ENCODE measurements at regions not wholly inside any gene's neighbourhood (a gene's known extent, or its start where the extent isn't known, plus 50 kb on each side); places are given as distances from the start of the nearest gene placed in this dataset.

DNA sequence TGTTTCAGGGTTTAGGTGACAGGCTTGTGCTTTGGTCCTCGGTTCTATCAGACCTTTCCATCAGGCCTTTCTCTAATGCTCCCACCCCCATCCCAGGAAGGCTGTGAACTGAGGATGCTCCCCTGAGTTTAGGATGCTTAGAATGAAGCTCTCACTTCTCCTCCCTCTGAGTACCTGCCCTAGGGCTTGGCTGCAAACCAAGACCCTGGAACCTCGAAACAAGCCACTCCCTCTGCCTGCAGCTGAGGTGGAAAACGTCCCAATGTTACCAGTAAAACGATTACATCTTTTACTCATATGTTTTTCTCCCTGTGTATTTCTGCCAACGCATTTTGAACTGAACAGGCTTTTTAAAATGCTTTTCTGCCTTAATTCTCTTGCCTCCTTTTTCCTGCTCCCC, 54.5 kb upstream of the BMAL1 start:
- Histone ChIP-seq H3K9me3 (no peaks in the 10 kb centered on the region), H3K27ac (no peak overlapping the region), H3K36me3 (no peaks in the 10 kb centered on the region), H3K27me3 (replicated peaks; ENCODE audit: insufficient read depth) (no peaks in the 10 kb centered on the region), H3K4me3 (no peak overlapping the region), H3K4me1 (replicated peaks) (no peaks in the 10 kb centered on the region)
- 22% methylated on average over 5 of the region's 5 CpGs for WGBS
- DNase-seq (ENCODE audit: low spot score), result no peak
- intact Hi-C loops (cut with DNase I), result no loop called here
- TF ChIP-seq POLR2AphosphoS5 (IDR thresholded peaks at IDR 0.05) (no peak), POLR2A (IDR thresholded peaks at IDR 0.05) (no peak)
- TF ChIP-seq, protein P1, sequence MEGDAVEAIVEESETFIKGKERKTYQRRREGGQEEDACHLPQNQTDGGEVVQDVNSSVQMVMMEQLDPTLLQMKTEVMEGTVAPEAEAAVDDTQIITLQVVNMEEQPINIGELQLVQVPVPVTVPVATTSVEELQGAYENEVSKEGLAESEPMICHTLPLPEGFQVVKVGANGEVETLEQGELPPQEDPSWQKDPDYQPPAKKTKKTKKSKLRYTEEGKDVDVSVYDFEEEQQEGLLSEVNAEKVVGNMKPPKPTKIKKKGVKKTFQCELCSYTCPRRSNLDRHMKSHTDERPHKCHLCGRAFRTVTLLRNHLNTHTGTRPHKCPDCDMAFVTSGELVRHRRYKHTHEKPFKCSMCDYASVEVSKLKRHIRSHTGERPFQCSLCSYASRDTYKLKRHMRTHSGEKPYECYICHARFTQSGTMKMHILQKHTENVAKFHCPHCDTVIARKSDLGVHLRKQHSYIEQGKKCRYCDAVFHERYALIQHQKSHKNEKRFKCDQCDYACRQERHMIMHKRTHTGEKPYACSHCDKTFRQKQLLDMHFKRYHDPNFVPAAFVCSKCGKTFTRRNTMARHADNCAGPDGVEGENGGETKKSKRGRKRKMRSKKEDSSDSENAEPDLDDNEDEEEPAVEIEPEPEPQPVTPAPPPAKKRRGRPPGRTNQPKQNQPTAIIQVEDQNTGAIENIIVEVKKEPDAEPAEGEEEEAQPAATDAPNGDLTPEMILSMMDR (IDR thresholded peaks at IDR 0.05), result no peak

DNA sequence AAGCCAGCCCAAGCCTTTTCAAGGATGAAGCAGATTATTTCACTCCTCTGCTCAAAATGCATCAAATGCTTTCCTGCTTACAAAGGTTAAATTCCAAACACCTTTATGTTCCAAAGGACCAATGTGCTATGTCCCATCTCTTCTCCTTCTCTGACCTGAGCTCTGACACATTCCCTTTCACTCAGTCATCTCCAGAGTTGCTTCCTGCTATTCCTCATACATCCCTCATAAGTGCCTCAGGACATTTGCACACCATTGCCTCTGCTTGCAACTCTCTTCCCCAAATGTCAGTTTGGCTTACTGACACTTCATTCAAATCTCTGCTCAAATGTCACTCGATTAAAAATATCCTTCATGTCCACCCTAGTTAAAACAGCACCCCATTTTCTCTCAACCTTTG, 53.3 kb upstream of the BMAL1 start:
- intact Hi-C loops (cut with DNase I), result no loop called here
- no peaks in the 10 kb centered on the region for H3K36me3 ChIP-seq
- TF ChIP-seq POLR2AphosphoS5 (IDR thresholded peaks at IDR 0.05), result no peak
- TF ChIP-seq, protein P1 (IDR thresholded peaks at IDR 0.05), result no peak
- TF ChIP-seq POLR2A (IDR thresholded peaks at IDR 0.05), result no peak
- no peaks in the 10 kb centered on the region for H3K9me3 ChIP-seq
- no peaks in the 10 kb centered on the region for H3K4me1 ChIP-seq (replicated peaks)
- DNase-seq (ENCODE audit: low spot score), result no peak
- no peak overlapping the region for H3K4me3 ChIP-seq
- H3K27me3 ChIP-seq (replicated peaks; ENCODE audit: insufficient read depth), result no peaks in the 10 kb centered on the region
- WGBS, result 97% methylated on average over 1 of the region's 1 CpG
- no peak overlapping the region for H3K27ac ChIP-seq

DNA sequence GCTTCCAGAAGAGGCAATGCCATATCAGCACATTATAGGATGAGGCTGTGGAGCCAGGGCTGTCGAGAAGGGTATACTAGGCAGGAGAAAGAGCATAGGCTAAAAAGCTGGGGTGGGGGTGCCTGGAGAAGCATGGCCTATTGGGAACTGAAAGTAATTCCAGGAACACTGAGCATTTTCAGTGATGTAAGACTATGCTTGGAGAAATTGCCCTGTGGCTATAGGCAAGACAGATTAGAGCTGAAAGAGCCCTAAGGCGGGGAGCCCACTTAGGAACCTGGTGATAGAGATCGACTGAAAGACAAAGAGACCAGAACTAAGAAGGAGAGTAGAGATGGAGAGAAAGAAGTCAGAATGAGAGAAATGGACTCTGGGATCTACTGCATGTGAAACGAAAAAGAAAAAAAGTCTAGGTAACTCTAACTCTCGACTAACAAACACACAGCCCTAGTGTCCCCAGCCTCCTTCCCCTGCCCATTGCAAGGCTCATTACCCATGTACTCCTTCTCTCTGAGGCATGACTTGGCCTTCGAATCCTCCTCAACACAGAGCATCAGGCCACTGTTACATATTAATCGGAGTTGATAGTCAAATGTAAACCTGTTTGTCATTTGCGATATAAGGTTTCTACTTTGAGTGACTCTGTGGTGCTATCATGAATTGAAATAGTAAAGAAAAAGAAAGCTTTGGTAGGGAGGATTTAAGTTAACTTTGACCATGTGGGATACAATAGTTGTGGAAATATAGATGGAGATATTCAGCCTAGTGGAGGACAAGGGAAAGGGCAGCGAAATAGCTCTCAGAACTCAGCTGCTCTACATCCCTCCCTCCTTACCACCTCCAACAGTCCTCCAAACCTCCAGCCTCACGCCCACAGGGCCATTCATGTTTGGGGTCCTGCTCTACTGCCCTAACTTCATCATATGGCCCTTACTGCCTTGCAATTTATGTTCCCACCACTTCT, 52.3 kb upstream of the BMAL1 start:
- H3K27me3 ChIP-seq (replicated peaks; ENCODE audit: insufficient read depth), result no peaks in the 10 kb centered on the region

DNA sequence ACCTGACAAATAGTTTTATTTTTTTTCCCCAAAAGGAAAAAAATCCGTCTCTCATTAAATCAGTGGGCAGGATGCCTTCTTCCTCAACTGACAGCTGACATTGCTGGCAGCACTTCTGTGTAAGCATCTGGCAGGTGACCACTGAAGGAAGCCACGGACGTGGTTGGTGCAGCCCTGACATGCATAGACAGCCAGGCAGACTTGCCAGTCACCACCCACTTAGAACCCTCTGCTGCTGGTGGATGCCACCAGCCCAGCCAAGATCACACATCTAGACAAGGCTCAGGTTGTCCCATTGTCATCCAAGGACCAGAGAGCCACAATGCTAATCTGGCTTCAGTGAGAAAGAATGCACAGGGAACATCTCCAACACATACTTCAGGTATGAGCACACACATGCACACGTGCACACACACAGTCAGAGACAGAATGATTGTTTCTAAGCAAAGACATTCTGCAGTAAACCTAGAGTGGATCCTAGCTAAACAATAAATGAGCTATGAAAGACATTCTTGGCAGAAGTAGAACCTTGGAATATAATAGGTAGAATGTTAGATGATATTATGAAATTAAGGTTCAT, 49.8 kb upstream of the BMAL1 start:
- peak; percentile 12 for TF ChIP-seq POLR2AphosphoS5 (IDR thresholded peaks at IDR 0.05)
- no peak for TF ChIP-seq POLR2A (IDR thresholded peaks at IDR 0.05)
- peak; percentile 36 for DNase-seq (ENCODE audit: low spot score)
- 28% methylated on average over 4 of the region's 4 CpGs for whole genome bisulfite sequencing
- no peaks in the 10 kb centered on the region for H3K36me3 ChIP-seq
- H3K27me3 ChIP-seq (replicated peaks; ENCODE audit: insufficient read depth), result no peaks in the 10 kb centered on the region
- H3K4me3 ChIP-seq, result no peak overlapping the region
- no peaks in the 10 kb centered on the region for H3K4me1 ChIP-seq (replicated peaks)
- intact Hi-C loops (cut with DNase I), result no loop called here
- H3K9me3 ChIP-seq, result no peaks in the 10 kb centered on the region
- no peak overlapping the region for H3K27ac ChIP-seq

More for the DNA sequence above, 52.3 kb upstream of the BMAL1 start:
- TF ChIP-seq POLR2A (IDR thresholded peaks at IDR 0.05) (no peak), POLR2AphosphoS5 (IDR thresholded peaks at IDR 0.05) (no peak)
- TF ChIP-seq, protein P1 (IDR thresholded peaks at IDR 0.05), result no peak
- Histone ChIP-seq H3K4me3 (no peak overlapping the region), H3K36me3 (no peaks in the 10 kb centered on the region), H3K27ac (no peak overlapping the region), H3K9me3 (no peaks in the 10 kb centered on the region), H3K4me1 (replicated peaks) (no peaks in the 10 kb centered on the region)
- DNase-seq (ENCODE audit: low spot score), result no peak
- intact Hi-C loops (cut with DNase I), result no loop called here
- WGBS, result 92% methylated on average over 10 of the region's 10 CpGs

Small RNAs in the stretch of these regions (small RNA-seq; reads per million reads assigned to genes)
- 0 reads per million in 2 donors for gene AC022878.1

All from prostate gland (tissue), 2 donors.